Mesodermal cell (in vitro differentiated cells): ENCODE measurements at regions not wholly inside any gene's neighbourhood (a gene's known extent, or its start where the extent isn't known, plus 50 kb on each side); places are given as distances from the start of the nearest gene placed in this dataset.

ENCODE experiments used
- H3K27ac ChIP-seq: 2 replicates; pipeline ENCODE4 v1.7.0; 2013; ENCODE audit warnings: mild to moderate bottlenecking, low read depth, low read length, moderate library complexity; ENCODE audit not compliant: severe bottlenecking
- H3K36me3 ChIP-seq: 2 replicates; pipeline ENCODE4 v1.7.1; 2013; ENCODE audit warnings: mild to moderate bottlenecking, low read length, moderate library complexity; ENCODE audit not compliant: control insufficient read depth, insufficient read depth
- H3K4me1 ChIP-seq: one replicate; pipeline ENCODE4 v1.7.1; 2013; ENCODE audit warnings: mild to moderate bottlenecking, low read length; ENCODE audit not compliant: insufficient read depth, control insufficient read depth, poor library complexity, severe bottlenecking
- H3K4me3 ChIP-seq: 2 replicates; pipeline ENCODE4 v1.7.0; 2013; ENCODE audit warnings: low read length, control low read depth, mild to moderate bottlenecking; ENCODE audit not compliant: insufficient read depth, poor library complexity, severe bottlenecking; ENCODE audit errors: extremely low read depth
- H3K9me3 ChIP-seq: 2 replicates; pipeline ENCODE4 v1.7.1; 2013; ENCODE audit warnings: mild to moderate bottlenecking, low read length, moderate library complexity; ENCODE audit not compliant: control insufficient read depth
- WGBS, 2 experiments: methylation state at CpG; one replicate each; pipeline ENCODE4 v1.1.5; 2013; ENCODE audit warnings: missing lambda C conversion rate in 2 of 2; ENCODE audit not compliant: insufficient coverage in 2 of 2; 5-methylcytosine and 5-hydroxymethylcytosine counted together

GRCh38 chr16:48659940-48660339 is 50.0 kb upstream of the N4BP1 start:
- no peak overlapping the region for H3K27ac ChIP-seq
- peaks cover 6% of the 10 kb centered on the region for H3K9me3 ChIP-seq
- no peaks in the 10 kb centered on the region for H3K4me1 ChIP-seq
- no peaks in the 10 kb centered on the region for H3K36me3 ChIP-seq
- no CpG with 5 or more reads among the region's 1 CpG for WGBS, 2 experiments
- H3K4me3 ChIP-seq = no peak overlapping the region
